GM23248 (cell line): ENCODE measurements at regions not wholly inside any gene's neighbourhood (a gene's known extent, or its start where the extent isn't known, plus 50 kb on each side); places are given as distances from the start of the nearest gene placed in this dataset.

ENCODE experiments used
- DNase-seq: peaks from one replicate; pipeline ENCODE4 v3.0.0-alpha.2; 2015
- H2AFZ ChIP-seq: fragments of 200-600 bp; sonication (generic); 2 replicates; pipeline ENCODE4 v1.6.1; 2016; ENCODE audit warnings: antibody characterized with exemption
- H3F3A ChIP-seq: fragments of 200-600 bp; sonication (generic); 2 replicates; pipeline ENCODE4 v1.6.1; 2016; ENCODE audit warnings: mild to moderate bottlenecking, antibody characterized with exemption, mixed run types; ENCODE audit not compliant: insufficient read depth
- H3K27ac ChIP-seq: fragments of 200-600 bp; sonication (generic); 2 replicates; pipeline ENCODE4 v1.5.1; 2016; ENCODE audit warnings: mild to moderate bottlenecking
- H3K27me3 ChIP-seq: fragments of 200-600 bp; sonication (generic); replicated peaks from 2 replicates; pipeline ENCODE4 v1.6.1; 2016; ENCODE audit warnings: mild to moderate bottlenecking; ENCODE audit not compliant: insufficient read depth
- H3K36me3 ChIP-seq: fragments of 200-600 bp; sonication (generic); 2 replicates; pipeline ENCODE4 v1.6.1; 2016; ENCODE audit warnings: low read depth, mild to moderate bottlenecking
- H3K4me1 ChIP-seq: fragments of 200-600 bp; sonication (generic); 2 replicates; pipeline ENCODE4 v1.6.1; 2016; ENCODE audit warnings: mild to moderate bottlenecking; ENCODE audit not compliant: insufficient read depth
- H3K4me2 ChIP-seq: fragments of 200-600 bp; sonication (generic); one replicate; pipeline ENCODE4 v1.6.1; 2016; ENCODE audit warnings: mild to moderate bottlenecking; ENCODE audit not compliant: unreplicated experiment
- H3K4me3 ChIP-seq: fragments of 200-600 bp; sonication (generic); 2 replicates; pipeline ENCODE4 v1.5.1; 2016; ENCODE audit warnings: mild to moderate bottlenecking
- H3K79me2 ChIP-seq: fragments of 200-600 bp; sonication (generic); 2 replicates; pipeline ENCODE4 v1.6.1; 2016; ENCODE audit warnings: mild to moderate bottlenecking; ENCODE audit not compliant: insufficient read depth
- H3K9ac ChIP-seq: fragments of 200-600 bp; sonication (generic); 2 replicates; pipeline ENCODE4 v1.6.1; 2016; ENCODE audit warnings: mild to moderate bottlenecking
- H3K9me2 ChIP-seq: fragments of 200-600 bp; sonication (generic); 2 replicates; pipeline ENCODE4 v1.6.1; 2016; ENCODE audit warnings: mixed run types, mild to moderate bottlenecking, moderate library complexity; ENCODE audit not compliant: insufficient read depth
- H3K9me3 ChIP-seq: fragments of 200-600 bp; sonication (generic); one replicate; pipeline ENCODE4 v1.6.1; 2017; ENCODE audit warnings: low read depth
- H4K20me1 ChIP-seq: fragments of 200-600 bp; sonication (generic); 2 replicates; pipeline ENCODE4 v1.6.0; 2016; ENCODE audit not compliant: insufficient read depth
- EZH2 ChIP-seq: fragments of 200-600 bp; sonication (generic); IDR thresholded peaks from 2 replicates; pipeline ENCODE4 v1.6.1; 2018; ENCODE audit warnings: antibody characterized with exemption, mild to moderate bottlenecking; ENCODE audit not compliant: insufficient read depth, poor library complexity, severe bottlenecking
- EZH2phosphoT487 ChIP-seq: fragments of 200-600 bp; sonication (generic); IDR thresholded peaks from 2 replicates; pipeline ENCODE4 v1.6.1; 2018; ENCODE audit warnings: antibody characterized with exemption, moderate library complexity, mild to moderate bottlenecking, low read depth; ENCODE audit not compliant: insufficient read depth
- WGBS, 2 experiments: methylation state at CpG; one replicate each; pipeline ENCODE4 v1.1.6; 2015 to 2017; ENCODE audit warnings: low lambda C conversion rate in 2 of 2, low coverage in 1 of 2; ENCODE audit errors: missing lambda C conversion rate in 2 of 2; 5-methylcytosine and 5-hydroxymethylcytosine counted together
- in situ Hi-C: fragments of 300-500 bp; cut with MboI; formaldehyde crosslinking; loops from 2 replicates; pipeline ENCODE4 v1.15.0; 2020

- Histone ChIP-seq H3K79me2 (no peaks in the 10 kb centered on the region), H4K20me1 (no peaks in the 10 kb centered on the region), H2AFZ (no peak overlapping the region), H3K9me3 (no peaks in the 10 kb centered on the region), H3K27me3 (peaks cover 65% of the 10 kb centered on the region), H3K27ac (no peak overlapping the region), H3K4me3 (no peak overlapping the region), H3K9ac (no peak overlapping the region), H3K36me3 (no peaks in the 10 kb centered on the region), H3K9me2 (no peaks in the 10 kb centered on the region), H3K4me2 (no peak overlapping the region), H3F3A (no peaks in the 10 kb centered on the region), H3K4me1 (no peaks in the 10 kb centered on the region)
- TF ChIP-seq EZH2phosphoT487: no peak
- no peak for TF ChIP-seq EZH2
- in situ Hi-C loops: no loop called here
- no peak for DNase-seq
- WGBS, 2 experiments: 55 to 67% methylated on average over 8 to 9 of the region's 9 CpGs
Measured at GRCh38 chr1:22245100-22245650, 102.3 kb upstream of the WNT4 start.

GRCh38 chr1:22245726-22246125, 102.8 kb upstream of the WNT4 start:
- H3K27me3 ChIP-seq: peaks cover 68% of the 10 kb centered on the region

GRCh38 chr1:22246755-22247480, 104.0 kb upstream of the WNT4 start:
- H3K4me1 ChIP-seq: 0 out of 2 replicates have a peak, but pooled peaks cover 4% of the 10 kb centered on the region
- no peak overlapping the region for H3K4me3 ChIP-seq
- DNase-seq: no peak
- no peak overlapping the region for H3K27ac ChIP-seq
- H3K9me2 ChIP-seq: no peaks in the 10 kb centered on the region
- no peaks in the 10 kb centered on the region for H3F3A ChIP-seq
- H4K20me1 ChIP-seq: no peaks in the 10 kb centered on the region
- no peak for TF ChIP-seq EZH2
- TF ChIP-seq EZH2phosphoT487: no peak
- no peaks in the 10 kb centered on the region for H3K9me3 ChIP-seq
- no peaks in the 10 kb centered on the region for H3K79me2 ChIP-seq
- H2AFZ ChIP-seq: no peak overlapping the region
- H3K9ac ChIP-seq: no peak overlapping the region
- no peak overlapping the region for H3K4me2 ChIP-seq
- in situ Hi-C loops: no loop called here
- peaks cover 76% of the 10 kb centered on the region for H3K27me3 ChIP-seq
- 12 to 34% methylated on average over 2 to 3 of the region's 3 CpGs for WGBS, 2 experiments
- H3K36me3 ChIP-seq: no peaks in the 10 kb centered on the region

More at GRCh38 chr1:22245726-22246125, 102.8 kb upstream of the WNT4 start:
- H3K9ac ChIP-seq: no peak overlapping the region
- H3K4me3 ChIP-seq: no peak overlapping the region
- WGBS, 2 experiments: 27 to 40% methylated on average over 5 to 8 of the region's 8 CpGs
- H3K36me3 ChIP-seq: no peaks in the 10 kb centered on the region
- H3K4me2 ChIP-seq: no peak overlapping the region
- no peaks in the 10 kb centered on the region for H3K9me3 ChIP-seq
- H3K4me1 ChIP-seq: no peaks in the 10 kb centered on the region
- DNase-seq: no peak
- in situ Hi-C loops: no loop called here
- TF ChIP-seq EZH2phosphoT487 (no peak), EZH2 (no peak)
- no peaks in the 10 kb centered on the region for H3K79me2 ChIP-seq
- no peak overlapping the region for H2AFZ ChIP-seq
- no peaks in the 10 kb centered on the region for H3K9me2 ChIP-seq
- no peaks in the 10 kb centered on the region for H4K20me1 ChIP-seq
- H3F3A ChIP-seq: no peaks in the 10 kb centered on the region
- H3K27ac ChIP-seq: no peak overlapping the region

- DNase-seq: no peak
- peaks cover 4% of the 10 kb centered on the region; the same call in 1 of the 2 replicates for H3K4me1 ChIP-seq
- H3K9ac ChIP-seq: no peak overlapping the region
- H3K9me2 ChIP-seq: no peaks in the 10 kb centered on the region
- peaks cover 77% of the 10 kb centered on the region for H3K27me3 ChIP-seq
- no peak for TF ChIP-seq EZH2phosphoT487
- no peak for TF ChIP-seq EZH2
- 49 to 51% methylated on average over 17 to 18 of the region's 18 CpGs for WGBS, 2 experiments
- H3K4me2 ChIP-seq: no peak overlapping the region
- H3K36me3 ChIP-seq: no peaks in the 10 kb centered on the region
- H3K79me2 ChIP-seq: no peaks in the 10 kb centered on the region
- H3K9me3 ChIP-seq: no peaks in the 10 kb centered on the region
- H4K20me1 ChIP-seq: no peaks in the 10 kb centered on the region
- H3F3A ChIP-seq: no peaks in the 10 kb centered on the region
- no peak overlapping the region for H2AFZ ChIP-seq
- in situ Hi-C loops: no loop called here
- no peak overlapping the region for H3K27ac ChIP-seq
- H3K4me3 ChIP-seq: no peak overlapping the region
Measured at GRCh38 chr1:22247527-22248245, 104.8 kb upstream of the WNT4 start.
